DOHH2 (cell line): ENCODE measurements at regions not wholly inside any gene's neighbourhood (a gene's known extent, or its start where the extent isn't known, plus 50 kb on each side); places are given as distances from the start of the nearest gene placed in this dataset.

Source experiments
- H3F3A ChIP-seq: fragments of 200-600 bp; sonication (generic), shearing (Covaris generic); 2 replicates; pipeline ENCODE4 v1.6.0; 2016; ENCODE audit warnings: antibody characterized with exemption, mild to moderate bottlenecking; ENCODE audit not compliant: control insufficient read depth, insufficient read depth
- H3K27ac ChIP-seq: fragments of 200-600 bp; sonication (generic); 2 replicates; pipeline ENCODE4 v1.5.1; 2014; ENCODE audit warnings: low read depth, mild to moderate bottlenecking, low read length, moderate library complexity
- H3K27me3 ChIP-seq: fragments of 200-600 bp; sonication (generic); 2 replicates; pipeline ENCODE4 v1.6.1; 2014; ENCODE audit warnings: mild to moderate bottlenecking, low read length, mixed read lengths; ENCODE audit not compliant: control insufficient read depth
- H3K36me3 ChIP-seq: fragments of 200-600 bp; sonication (generic); 2 replicates; pipeline ENCODE4 v1.6.1; 2014; ENCODE audit warnings: mild to moderate bottlenecking, low read length, moderate library complexity, mixed read lengths; ENCODE audit not compliant: control insufficient read depth
- H3K4me1 ChIP-seq: fragments of 200-600 bp; sonication (generic); 2 replicates; pipeline ENCODE4 v1.6.1; 2014; ENCODE audit warnings: mild to moderate bottlenecking, low read length, mixed read lengths; ENCODE audit not compliant: control insufficient read depth
- H3K4me2 ChIP-seq: fragments of 200-600 bp; sonication (generic); 2 replicates; pipeline ENCODE4 v1.6.0; 2014; ENCODE audit warnings: mild to moderate bottlenecking, low read length, moderate library complexity
- H3K4me3 ChIP-seq: fragments of 200-600 bp; sonication (generic); 2 replicates; pipeline ENCODE4 v1.5.1; 2014; ENCODE audit warnings: mild to moderate bottlenecking, low read length, mixed read lengths
- H3K79me2 ChIP-seq: fragments of 200-600 bp; sonication (generic); 2 replicates; pipeline ENCODE4 v1.6.1; 2014; ENCODE audit warnings: mild to moderate bottlenecking, low read length, mixed read lengths; ENCODE audit not compliant: control insufficient read depth
- H3K9me2 ChIP-seq: fragments of 200-600 bp; sonication (generic); replicated peaks from 2 replicates; pipeline ENCODE4 v1.6.1; 2014; ENCODE audit warnings: mild to moderate bottlenecking, low read length, mixed read lengths; ENCODE audit not compliant: control insufficient read depth
- H3K9me3 ChIP-seq: fragments of 200-600 bp; sonication (generic); 2 replicates; pipeline ENCODE4 v1.6.1; 2014; ENCODE audit warnings: antibody characterized with exemption, low read length, mixed read lengths; ENCODE audit not compliant: control insufficient read depth, insufficient read depth
- H4K20me1 ChIP-seq: fragments of 200-600 bp; sonication (generic); 2 replicates; pipeline ENCODE4 v1.6.0; 2014; ENCODE audit warnings: low read depth, mild to moderate bottlenecking, antibody characterized with exemption, low read length, moderate library complexity; ENCODE audit not compliant: control insufficient read depth, insufficient read depth
- CTCF ChIP-seq: fragments of 200-600 bp; sonication (generic); IDR thresholded peaks from one replicate; pipeline ENCODE4 v1.5.1; 2014; ENCODE audit warnings: antibody characterized with exemption, mild to moderate bottlenecking, low read depth, low read length; ENCODE audit not compliant: poor library complexity, severe bottlenecking
- EZH2phosphoT487 ChIP-seq: fragments of 200-600 bp; sonication (generic); IDR thresholded peaks from 2 replicates; pipeline ENCODE4 v1.6.1; 2017; ENCODE audit warnings: borderline replicate concordance, mild to moderate bottlenecking, antibody characterized with exemption, low read length, moderate library complexity, mixed read lengths

GRCh38 chr3:76132154-76132470 lies 346.8 kb upstream of the ZNF717 start:
- H3F3A ChIP-seq: no peaks in the 10 kb centered on the region
- TF ChIP-seq EZH2phosphoT487: no peak
- TF ChIP-seq CTCF: no peak
- no peaks in the 10 kb centered on the region for H3K9me2 ChIP-seq
- no peaks in the 10 kb centered on the region for H3K27me3 ChIP-seq
- H3K4me3 ChIP-seq: no peak overlapping the region
- H4K20me1 ChIP-seq: no peaks in the 10 kb centered on the region
- H3K36me3 ChIP-seq: no peaks in the 10 kb centered on the region
- H3K9me3 ChIP-seq: no peaks in the 10 kb centered on the region
- H3K4me2 ChIP-seq: no peak overlapping the region
- H3K27ac ChIP-seq: no peak overlapping the region
- no peaks in the 10 kb centered on the region for H3K4me1 ChIP-seq
- H3K79me2 ChIP-seq: no peaks in the 10 kb centered on the region

- Histone ChIP-seq H3K4me2 (no peak overlapping the region), H3K4me3 (no peak overlapping the region), H4K20me1 (no peaks in the 10 kb centered on the region), H3K4me1 (no peaks in the 10 kb centered on the region), H3K9me2 (no peaks in the 10 kb centered on the region), H3K9me3 (no peaks in the 10 kb centered on the region), H3K79me2 (no peaks in the 10 kb centered on the region), H3K27ac (no peak overlapping the region), H3K36me3 (no peaks in the 10 kb centered on the region), H3F3A (no peaks in the 10 kb centered on the region), H3K27me3 (no peaks in the 10 kb centered on the region)
- TF ChIP-seq CTCF (no peak), EZH2phosphoT487 (no peak)
These were observed 348.8 kb upstream of the ZNF717 start for GRCh38 chr3:76134166-76134565.

GRCh38 chr3:76138921-76139320 lies 353.6 kb upstream of the ZNF717 start:
- no peaks in the 10 kb centered on the region for H3K4me1 ChIP-seq
- H4K20me1 ChIP-seq: no peaks in the 10 kb centered on the region
- no peaks in the 10 kb centered on the region for H3K27me3 ChIP-seq
- no peaks in the 10 kb centered on the region for H3K36me3 ChIP-seq
- H3K79me2 ChIP-seq: no peaks in the 10 kb centered on the region
- TF ChIP-seq EZH2phosphoT487 (no peak), CTCF (no peak)
- no peaks in the 10 kb centered on the region for H3K9me2 ChIP-seq
- no peaks in the 10 kb centered on the region for H3F3A ChIP-seq
- H3K4me2 ChIP-seq: no peak overlapping the region
- H3K9me3 ChIP-seq: no peaks in the 10 kb centered on the region
- no peak overlapping the region for H3K27ac ChIP-seq
- no peak overlapping the region for H3K4me3 ChIP-seq

GRCh38 chr3:76147846-76148245 lies 362.5 kb upstream of the ZNF717 start:
- no peaks in the 10 kb centered on the region for H3K79me2 ChIP-seq
- TF ChIP-seq EZH2phosphoT487 (no peak), CTCF (no peak)
- H3K36me3 ChIP-seq: no peaks in the 10 kb centered on the region
- H3K4me1 ChIP-seq: no peaks in the 10 kb centered on the region
- no peaks in the 10 kb centered on the region for H4K20me1 ChIP-seq
- no peaks in the 10 kb centered on the region for H3F3A ChIP-seq
- H3K9me2 ChIP-seq: no peaks in the 10 kb centered on the region
- H3K9me3 ChIP-seq: no peaks in the 10 kb centered on the region
- no peaks in the 10 kb centered on the region for H3K27me3 ChIP-seq
- no peak overlapping the region for H3K4me3 ChIP-seq
- H3K27ac ChIP-seq: no peak overlapping the region
- no peak overlapping the region for H3K4me2 ChIP-seq
